Kidney epithelial cell (primary cell): ENCODE measurements at regions not wholly inside any gene's neighbourhood (a gene's known extent, or its start where the extent isn't known, plus 50 kb on each side); places are given as distances from the start of the nearest gene placed in this dataset.

Experiments used
- DNase-seq: peaks from one replicate; pipeline ENCODE4 v3.0.0-alpha.2; 2010; ENCODE audit warnings: low read depth
- H3K27me3 ChIP-seq: 2 replicates; pipeline ENCODE4 v1.6.0; 2011; ENCODE audit warnings: low read length; ENCODE audit not compliant: control insufficient read depth, insufficient read depth
- H3K36me3 ChIP-seq: 2 replicates; pipeline ENCODE4 v1.5.1; 2011; ENCODE audit warnings: low read length; ENCODE audit not compliant: control insufficient read depth, insufficient read depth
- H3K4me3 ChIP-seq: 2 replicates; pipeline ENCODE4 v1.5.1; 2011; ENCODE audit warnings: low read depth, mild to moderate bottlenecking, control low read depth, low read length
- TF ChIP-seq, protein P1 (sequence below): IDR thresholded peaks from 2 replicates; pipeline ENCODE4 v1.5.1; 2011; ENCODE audit warnings: mild to moderate bottlenecking, moderate library complexity, low read length, control low read depth, inconsistent platforms; ENCODE audit not compliant: insufficient read depth, poor library complexity, severe bottlenecking

DNA sequence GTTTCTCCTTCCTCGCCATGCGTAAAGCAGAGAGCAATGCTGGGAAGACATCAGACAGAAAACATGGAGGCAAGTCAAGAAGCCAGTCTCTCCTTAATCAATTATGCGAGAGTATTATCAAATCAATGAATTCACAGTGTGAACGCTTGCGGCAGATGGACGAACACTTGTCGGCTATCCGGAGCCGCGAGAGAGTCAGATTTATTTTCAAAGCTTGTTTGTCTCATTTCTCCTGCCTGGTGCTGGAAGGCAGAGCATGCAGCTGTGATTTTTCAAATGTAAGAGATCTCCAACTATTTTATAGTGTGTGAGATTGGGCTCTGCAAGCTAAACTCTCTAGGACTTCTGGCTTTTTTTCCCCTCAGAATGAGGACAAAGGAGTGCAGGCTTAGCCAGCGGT, 252.3 kb downstream of the SNX10 start:
- no peak for DNase-seq
- Histone ChIP-seq H3K4me3 (no peak overlapping the region), H3K36me3 (no peaks in the 10 kb centered on the region), H3K27me3 (peaks cover 2% of the 10 kb centered on the region)
- TF ChIP-seq, protein P1, sequence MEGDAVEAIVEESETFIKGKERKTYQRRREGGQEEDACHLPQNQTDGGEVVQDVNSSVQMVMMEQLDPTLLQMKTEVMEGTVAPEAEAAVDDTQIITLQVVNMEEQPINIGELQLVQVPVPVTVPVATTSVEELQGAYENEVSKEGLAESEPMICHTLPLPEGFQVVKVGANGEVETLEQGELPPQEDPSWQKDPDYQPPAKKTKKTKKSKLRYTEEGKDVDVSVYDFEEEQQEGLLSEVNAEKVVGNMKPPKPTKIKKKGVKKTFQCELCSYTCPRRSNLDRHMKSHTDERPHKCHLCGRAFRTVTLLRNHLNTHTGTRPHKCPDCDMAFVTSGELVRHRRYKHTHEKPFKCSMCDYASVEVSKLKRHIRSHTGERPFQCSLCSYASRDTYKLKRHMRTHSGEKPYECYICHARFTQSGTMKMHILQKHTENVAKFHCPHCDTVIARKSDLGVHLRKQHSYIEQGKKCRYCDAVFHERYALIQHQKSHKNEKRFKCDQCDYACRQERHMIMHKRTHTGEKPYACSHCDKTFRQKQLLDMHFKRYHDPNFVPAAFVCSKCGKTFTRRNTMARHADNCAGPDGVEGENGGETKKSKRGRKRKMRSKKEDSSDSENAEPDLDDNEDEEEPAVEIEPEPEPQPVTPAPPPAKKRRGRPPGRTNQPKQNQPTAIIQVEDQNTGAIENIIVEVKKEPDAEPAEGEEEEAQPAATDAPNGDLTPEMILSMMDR, result no peak

DNA sequence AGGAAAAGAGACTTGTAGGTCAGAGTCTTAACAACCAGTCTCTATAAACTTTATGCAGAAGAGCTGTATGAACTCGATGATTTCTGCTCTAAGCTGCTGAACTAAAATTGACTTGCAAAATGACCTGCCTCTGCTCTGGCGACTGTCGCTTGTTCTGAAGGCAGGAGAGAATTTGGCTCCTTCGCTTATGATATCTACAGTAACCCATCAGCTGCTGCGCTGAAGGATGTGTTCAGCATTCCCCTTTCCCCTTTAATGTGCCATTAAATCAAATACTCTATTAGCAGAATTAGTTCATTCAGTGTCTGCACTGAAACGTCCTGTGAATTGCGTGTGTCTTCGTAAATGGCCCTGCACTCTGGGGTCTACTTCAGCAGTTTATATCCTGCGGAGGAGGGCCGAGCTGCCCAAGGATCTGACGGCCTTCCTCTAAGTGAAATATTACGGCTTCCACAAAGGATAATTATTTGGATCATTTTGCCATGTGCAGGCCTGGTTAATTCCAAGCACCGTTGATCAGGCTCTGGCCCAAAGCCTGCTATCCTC, 254.9 kb downstream of the SNX10 start:
- Histone ChIP-seq H3K27me3 (peaks cover 2% of the 10 kb centered on the region), H3K4me3 (no peak overlapping the region), H3K36me3 (no peaks in the 10 kb centered on the region)
- no peak for DNase-seq
- TF ChIP-seq, protein P1, result no peak

DNA sequence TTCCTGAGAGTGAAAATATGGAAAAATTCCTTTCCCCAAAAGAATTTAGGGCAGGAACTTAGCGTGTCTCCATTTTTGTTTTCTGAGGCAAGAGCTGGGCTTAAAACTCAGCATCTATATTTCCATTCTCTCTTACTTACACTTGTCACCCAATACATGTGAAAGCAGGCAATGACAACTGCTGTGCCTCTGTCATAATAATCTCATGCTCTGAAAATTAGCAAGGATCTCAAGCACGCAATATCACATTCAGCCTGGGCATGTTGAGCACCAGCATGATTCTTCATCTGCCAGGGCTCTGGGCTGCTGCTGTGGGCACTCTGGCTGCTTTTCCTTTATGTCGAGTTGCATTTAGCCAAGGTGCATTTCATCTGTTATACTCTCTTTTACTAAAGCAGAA, 255.5 kb downstream of the SNX10 start:
- Histone ChIP-seq H3K4me3 (no peak overlapping the region), H3K27me3 (peaks cover 2% of the 10 kb centered on the region), H3K36me3 (no peaks in the 10 kb centered on the region)
- DNase-seq, result no peak
- TF ChIP-seq, protein P1, result no peak

DNA sequence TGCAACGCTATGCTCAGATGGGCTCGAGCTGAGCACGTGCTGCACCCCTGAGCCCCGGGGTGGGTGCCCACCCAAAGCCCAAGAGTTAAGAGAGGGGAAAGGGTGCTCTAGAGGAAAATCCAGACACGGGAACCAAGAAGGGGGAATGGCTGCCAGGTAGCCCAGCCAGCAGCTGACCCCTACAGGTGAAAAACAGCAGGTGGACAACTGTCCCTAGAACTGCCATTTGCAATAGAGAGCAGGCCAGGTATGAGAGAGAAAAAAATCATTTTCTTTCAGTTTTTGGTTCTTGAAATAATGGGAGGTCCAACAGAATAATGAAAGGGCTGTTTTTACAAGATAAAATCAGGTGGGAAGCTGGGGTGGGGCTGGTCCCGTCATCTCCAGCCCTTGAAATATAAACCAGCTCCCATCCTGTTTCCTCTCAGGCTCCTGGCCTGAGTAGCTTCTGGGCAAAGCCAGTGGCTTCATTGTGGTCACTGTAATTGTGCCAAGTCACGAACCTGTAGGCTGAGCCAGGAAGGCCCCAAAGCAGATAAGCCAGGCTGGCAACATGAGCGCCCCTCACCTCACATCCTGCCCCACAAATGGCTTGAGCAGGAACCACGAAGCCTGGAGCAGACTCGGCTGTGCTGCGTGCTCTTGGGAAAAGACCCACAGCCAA, 257.8 kb downstream of the SNX10 start:
- TF ChIP-seq, protein P1, result no peak
- peak; percentile 55 for DNase-seq

DNA sequence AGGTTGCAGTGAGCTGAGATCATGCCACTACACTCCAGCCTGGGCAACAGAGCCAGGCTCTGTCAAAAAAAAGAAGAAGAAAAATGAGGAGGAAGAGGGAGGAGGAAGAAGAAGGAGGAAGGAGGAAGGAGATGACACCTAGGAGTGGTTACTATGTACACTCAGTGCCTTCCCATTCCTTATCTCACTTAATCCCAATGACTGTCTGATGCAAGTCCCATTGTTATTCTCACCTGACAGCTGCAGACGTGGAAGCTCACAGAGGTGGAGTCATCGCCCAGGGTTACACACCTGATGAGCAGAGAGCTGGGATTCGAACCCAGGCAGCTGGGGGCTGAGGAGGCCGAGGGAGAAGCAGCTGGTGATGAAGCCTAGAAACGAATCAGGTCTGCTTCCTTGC, 258.8 kb downstream of the SNX10 start:
- Histone ChIP-seq H3K27me3 (peaks cover 2% of the 10 kb centered on the region), H3K36me3 (no peaks in the 10 kb centered on the region), H3K4me3 (no peak overlapping the region)
- TF ChIP-seq, protein P1, result no peak
- no peak for DNase-seq

More for the DNA sequence above, 257.8 kb downstream of the SNX10 start:
- Histone ChIP-seq H3K36me3 (no peaks in the 10 kb centered on the region), H3K27me3 (peaks cover 2% of the 10 kb centered on the region), H3K4me3 (no peak overlapping the region)

DNA sequence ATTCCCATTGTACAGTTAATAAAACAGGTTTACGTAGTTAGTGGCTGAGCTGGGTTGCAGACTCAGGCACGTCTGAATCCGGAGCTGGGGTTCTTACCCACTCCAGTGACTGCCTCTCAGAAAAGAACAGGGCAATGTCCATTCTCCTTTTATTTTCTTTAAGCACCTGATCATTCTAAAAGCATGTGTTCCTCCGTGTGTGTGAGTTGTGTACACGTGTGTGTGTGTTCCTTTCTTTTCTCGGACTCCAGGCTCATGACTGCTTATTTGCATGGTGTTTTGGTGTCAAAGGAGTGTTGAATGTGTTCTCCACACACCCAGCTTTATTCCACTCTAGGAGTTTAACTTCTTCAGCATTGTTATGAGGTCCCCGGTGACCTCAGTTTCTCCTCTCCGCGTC, 260.1 kb downstream of the SNX10 start:
- no peak for DNase-seq
- H3K36me3 ChIP-seq, result no peaks in the 10 kb centered on the region
- no peaks in the 10 kb centered on the region for H3K27me3 ChIP-seq
- TF ChIP-seq, protein P1, result no peak
- H3K4me3 ChIP-seq, result no peak overlapping the region
